SK-N-SH treated with all-trans-retinoic acid at 6 μM for 48 hours (cell line): ENCODE measurements at regions not wholly inside any gene's neighbourhood (a gene's known extent, or its start where the extent isn't known, plus 50 kb on each side); places are given as distances from the start of the nearest gene placed in this dataset.

ENCODE experiments used
- ATAC-seq: fragments of 200-7000 bp; cut with Tn5 transposase; 3 replicates; pipeline ENCODE4 v1.9.1; 2020; ENCODE audit warnings: mild to moderate bottlenecking, moderate library complexity
- CREB5 ChIP-seq: fragments of 250-450 bp; sonication (Bioruptor Pico); IDR thresholded peaks from 2 replicates; pipeline ENCODE4 v1.5.1; 2020; ENCODE audit warnings: low read depth, mild to moderate bottlenecking, moderate library complexity
- CSDC2 ChIP-seq: fragments of 250-450 bp; sonication (Bioruptor Pico); IDR thresholded peaks from 2 replicates; pipeline ENCODE4 v1.5.0; 2020; ENCODE audit warnings: mild to moderate bottlenecking, moderate library complexity
- CSRNP3 ChIP-seq: fragments of 250-450 bp; sonication (Bioruptor Pico); IDR thresholded peaks from 2 replicates; pipeline ENCODE4 v1.5.1; 2021; ENCODE audit warnings: mild to moderate bottlenecking, moderate library complexity
- ESRRG ChIP-seq: fragments of 250-450 bp; sonication (Bioruptor Pico); IDR thresholded peaks from 2 replicates; pipeline ENCODE4 v1.6.1; 2021; ENCODE audit warnings: mild to moderate bottlenecking
- GLIS3 ChIP-seq: fragments of 250-450 bp; sonication (Bioruptor Pico); IDR thresholded peaks from 2 replicates; pipeline ENCODE4 v1.5.0; 2020; ENCODE audit warnings: mild to moderate bottlenecking, moderate library complexity
- ISL1 ChIP-seq: fragments of 250-450 bp; sonication (Bioruptor Pico); IDR thresholded peaks from 2 replicates; pipeline ENCODE4 v2.1.2; 2022; ENCODE audit warnings: mild to moderate bottlenecking, moderate library complexity
- OSR1 ChIP-seq: fragments of 250-450 bp; sonication (Bioruptor Pico); IDR thresholded peaks from 2 replicates; pipeline ENCODE4 v1.8.0; 2022; ENCODE audit warnings: moderate library complexity, mild to moderate bottlenecking, inconsistent platforms
- PATZ1 ChIP-seq: fragments of 250-450 bp; sonication (Bioruptor Pico); IDR thresholded peaks from 2 replicates; pipeline ENCODE4 v1.8.0; 2020; ENCODE audit warnings: mild to moderate bottlenecking, moderate library complexity, borderline replicate concordance
- PPARA ChIP-seq: fragments of 250-450 bp; sonication (Bioruptor Pico); IDR thresholded peaks from 2 replicates; pipeline ENCODE4 v1.5.0; 2020; ENCODE audit warnings: mild to moderate bottlenecking, borderline replicate concordance
- RARB ChIP-seq: fragments of 250-450 bp; sonication (Bioruptor Pico); IDR thresholded peaks from 2 replicates; pipeline ENCODE4 v1.8.0; 2021; ENCODE audit warnings: mild to moderate bottlenecking, moderate library complexity
- SNAI2 ChIP-seq: fragments of 250-450 bp; sonication (Bioruptor Pico); IDR thresholded peaks from 2 replicates; pipeline ENCODE4 v1.5.0; 2020; ENCODE audit warnings: mild to moderate bottlenecking, moderate library complexity
- TCF4 ChIP-seq: fragments of 250-450 bp; sonication (Bioruptor Pico); IDR thresholded peaks from 2 replicates; pipeline ENCODE4 v1.8.0; 2021; ENCODE audit warnings: mild to moderate bottlenecking, moderate library complexity, borderline replicate concordance
- TOX ChIP-seq: fragments of 250-450 bp; sonication (Bioruptor Pico); IDR thresholded peaks from 2 replicates; pipeline ENCODE4 v1.8.0; 2021; ENCODE audit warnings: mild to moderate bottlenecking, moderate library complexity, borderline replicate concordance
- TSHZ2 ChIP-seq: fragments of 250-450 bp; sonication (Bioruptor Pico); IDR thresholded peaks from 2 replicates; pipeline ENCODE4 v1.5.0; 2020; ENCODE audit warnings: mild to moderate bottlenecking, moderate library complexity
- ZC3H10 ChIP-seq: fragments of 250-450 bp; sonication (Bioruptor Pico); IDR thresholded peaks from 2 replicates; pipeline ENCODE4 v1.5.1; 2021; ENCODE audit warnings: mild to moderate bottlenecking, moderate library complexity
- ZFP3 ChIP-seq: fragments of 250-450 bp; sonication (Bioruptor Pico); IDR thresholded peaks from 2 replicates; pipeline ENCODE4 v1.5.0; 2020; ENCODE audit warnings: mild to moderate bottlenecking, moderate library complexity
- ZFP30 ChIP-seq: fragments of 450-650 bp; formaldehyde crosslinking; IDR thresholded peaks from 2 replicates; pipeline ENCODE4 v1.5.0; 2022; ENCODE audit warnings: mild to moderate bottlenecking, moderate library complexity
- ZNF565 ChIP-seq: fragments of 450-650 bp; formaldehyde crosslinking; conservative IDR thresholded peaks from 2 replicates; pipeline ENCODE4 v1.5.0; 2020; ENCODE audit warnings: low read depth, mild to moderate bottlenecking, moderate library complexity
- ZNF70 ChIP-seq: fragments of 450-650 bp; formaldehyde crosslinking; IDR thresholded peaks from 2 replicates; pipeline ENCODE4 v1.5.0; 2020; ENCODE audit warnings: mild to moderate bottlenecking, moderate library complexity
- ZNF8 ChIP-seq: fragments of 450-650 bp; formaldehyde crosslinking; IDR thresholded peaks from 2 replicates; pipeline ENCODE4 v1.5.0; 2020; ENCODE audit warnings: mild to moderate bottlenecking, moderate library complexity

GRCh38 chr18:38635709-38636430 is 1070.3 kb upstream of the CELF4 start:
- no peak for ATAC-seq
- TF ChIP-seq ZNF8 (CRISPR knock-in tag) (no peak), CREB5 (CRISPR knock-in tag) (no peak)

GRCh38 chr18:38634117-38634516 is 1068.5 kb upstream of the CELF4 start:
- ATAC-seq = no peak
- TF ChIP-seq CREB5 (CRISPR knock-in tag) = no peak

- TF ChIP-seq ZNF70 (no peak), ESRRG (CRISPR knock-in tag) (no peak), CSDC2 (no peak), ISL1 (no peak), ZC3H10 (CRISPR knock-in tag) (no peak), PPARA (no peak), TCF4 (no peak), GLIS3 (no peak), TSHZ2 (CRISPR knock-in tag) (no peak), ZFP30 (no peak), TOX (CRISPR knock-in tag) (no peak), ZNF565 (no peak), CSRNP3 (CRISPR knock-in tag) (no peak), SNAI2 (CRISPR knock-in tag) (no peak), ZNF8 (CRISPR knock-in tag) (no peak)
- no peak for ATAC-seq
Measured at GRCh38 chr18:38633333-38633732, 1067.7 kb upstream of the CELF4 start.

- TF ChIP-seq SNAI2 (CRISPR knock-in tag) = no peak
- TF ChIP-seq OSR1 (CRISPR knock-in tag) = no peak
- no peak for TF ChIP-seq CSRNP3 (CRISPR knock-in tag)
- TF ChIP-seq ZC3H10 (CRISPR knock-in tag) = no peak
- TF ChIP-seq RARB (CRISPR knock-in tag) = no peak
- TF ChIP-seq ZFP3 (CRISPR knock-in tag) = no peak
- no peak for TF ChIP-seq TOX (CRISPR knock-in tag)
- no peak for TF ChIP-seq ZFP30
- no peak for TF ChIP-seq PATZ1 (CRISPR knock-in tag)
- no peak for TF ChIP-seq GLIS3
- no peak for TF ChIP-seq ESRRG (CRISPR knock-in tag)
- TF ChIP-seq TSHZ2 (CRISPR knock-in tag) = no peak
- no peak for TF ChIP-seq PPARA
- no peak for TF ChIP-seq ZNF565
- no peak for TF ChIP-seq CSDC2
- no peak for TF ChIP-seq ISL1
- no peak for ATAC-seq
Measured at GRCh38 chr18:38619129-38619528, 1053.5 kb upstream of the CELF4 start.
